Smooth muscle cell (in vitro differentiated cells): ENCODE measurements at regions not wholly inside any gene's neighbourhood (a gene's known extent, or its start where the extent isn't known, plus 50 kb on each side); places are given as distances from the start of the nearest gene placed in this dataset.

ENCODE experiments used
- DNase-seq: peaks from one replicate; lab custom pipeline; 2025; ENCODE audit not compliant: unreplicated experiment; lab: John Stamatoyannopoulos, UW
- H2AFZ ChIP-seq: fragments of 200-600 bp; sonication (generic); 2 replicates; pipeline ENCODE4 v1.6.0; 2016; ENCODE audit warnings: antibody characterized with exemption, low read depth, mild to moderate bottlenecking
- H3F3A ChIP-seq: fragments of 200-600 bp; sonication (generic); 2 replicates; pipeline ENCODE4 v1.6.0; 2017; ENCODE audit warnings: antibody characterized with exemption, low read depth
- H3K27ac ChIP-seq: fragments of 200-600 bp; sonication (generic); 2 replicates; pipeline ENCODE4 v1.5.1; 2016; ENCODE audit warnings: low read depth, mild to moderate bottlenecking
- H3K27me3 ChIP-seq: fragments of 200-600 bp; sonication (generic); 2 replicates; pipeline ENCODE4 v1.6.1; 2016; ENCODE audit warnings: low read depth, mild to moderate bottlenecking
- H3K36me3 ChIP-seq: fragments of 200-600 bp; sonication (generic); 2 replicates; pipeline ENCODE4 v1.5.1; 2016; ENCODE audit warnings: low read depth
- H3K4me1 ChIP-seq: fragments of 200-600 bp; sonication (generic); 2 replicates; pipeline ENCODE4 v1.5.1; 2016; ENCODE audit warnings: low read depth
- H3K4me2 ChIP-seq: fragments of 200-600 bp; sonication (generic); 2 replicates; pipeline ENCODE4 v1.6.0; 2016; ENCODE audit warnings: mild to moderate bottlenecking
- H3K4me3 ChIP-seq: fragments of 200-600 bp; sonication (generic); 2 replicates; pipeline ENCODE4 v1.5.1; 2016; ENCODE audit warnings: mild to moderate bottlenecking
- H3K79me2 ChIP-seq: fragments of 200-600 bp; sonication (generic); 2 replicates; pipeline ENCODE4 v1.6.0; 2016; ENCODE audit warnings: low read depth, mild to moderate bottlenecking
- H3K9ac ChIP-seq: fragments of 200-600 bp; sonication (generic); 2 replicates; pipeline ENCODE4 v1.6.0; 2016; ENCODE audit warnings: low read depth
- H3K9me3 ChIP-seq: fragments of 200-600 bp; sonication (generic); replicated peaks from 2 replicates; pipeline ENCODE4 v1.5.1; 2016; ENCODE audit warnings: low read depth
- H4K20me1 ChIP-seq: fragments of 200-600 bp; sonication (generic); 2 replicates; pipeline ENCODE4 v1.6.0; 2016; ENCODE audit warnings: low read depth
- WGBS: methylation state at CpG from one replicate; pipeline ENCODE4 v1.1.7; 2016; ENCODE audit warnings: low lambda C conversion rate; 5-methylcytosine and 5-hydroxymethylcytosine counted together
- TF ChIP-seq, protein P1 (sequence below): fragments of 200-600 bp; sonication (generic); IDR thresholded peaks from 2 replicates; pipeline ENCODE4 v1.5.1; 2017; ENCODE audit warnings: borderline replicate concordance, mild to moderate bottlenecking, antibody characterized with exemption; ENCODE audit not compliant: insufficient read depth, poor library complexity, severe bottlenecking

DNA sequence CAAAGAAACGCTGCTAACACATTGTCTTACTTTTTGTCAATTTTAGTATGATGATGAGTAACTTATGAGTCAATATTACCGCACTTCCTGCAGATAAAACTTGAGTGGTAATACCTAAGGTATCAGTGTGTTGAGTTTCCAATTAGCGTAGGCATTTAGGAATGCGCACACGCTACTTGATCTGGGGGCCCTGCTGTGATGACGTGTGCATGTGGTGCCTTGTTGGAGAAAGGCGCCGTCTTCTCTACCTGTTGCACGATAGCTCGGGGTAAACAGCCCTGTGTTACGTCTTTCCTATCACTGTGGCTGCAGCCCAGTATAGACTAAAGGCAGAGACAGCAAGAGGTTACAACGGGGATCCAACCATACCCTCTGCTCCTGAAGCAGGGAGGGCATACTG, 476.8 kb upstream of the ADARB2 start:
- TF ChIP-seq, protein P1, sequence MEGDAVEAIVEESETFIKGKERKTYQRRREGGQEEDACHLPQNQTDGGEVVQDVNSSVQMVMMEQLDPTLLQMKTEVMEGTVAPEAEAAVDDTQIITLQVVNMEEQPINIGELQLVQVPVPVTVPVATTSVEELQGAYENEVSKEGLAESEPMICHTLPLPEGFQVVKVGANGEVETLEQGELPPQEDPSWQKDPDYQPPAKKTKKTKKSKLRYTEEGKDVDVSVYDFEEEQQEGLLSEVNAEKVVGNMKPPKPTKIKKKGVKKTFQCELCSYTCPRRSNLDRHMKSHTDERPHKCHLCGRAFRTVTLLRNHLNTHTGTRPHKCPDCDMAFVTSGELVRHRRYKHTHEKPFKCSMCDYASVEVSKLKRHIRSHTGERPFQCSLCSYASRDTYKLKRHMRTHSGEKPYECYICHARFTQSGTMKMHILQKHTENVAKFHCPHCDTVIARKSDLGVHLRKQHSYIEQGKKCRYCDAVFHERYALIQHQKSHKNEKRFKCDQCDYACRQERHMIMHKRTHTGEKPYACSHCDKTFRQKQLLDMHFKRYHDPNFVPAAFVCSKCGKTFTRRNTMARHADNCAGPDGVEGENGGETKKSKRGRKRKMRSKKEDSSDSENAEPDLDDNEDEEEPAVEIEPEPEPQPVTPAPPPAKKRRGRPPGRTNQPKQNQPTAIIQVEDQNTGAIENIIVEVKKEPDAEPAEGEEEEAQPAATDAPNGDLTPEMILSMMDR = no peak

DNA sequence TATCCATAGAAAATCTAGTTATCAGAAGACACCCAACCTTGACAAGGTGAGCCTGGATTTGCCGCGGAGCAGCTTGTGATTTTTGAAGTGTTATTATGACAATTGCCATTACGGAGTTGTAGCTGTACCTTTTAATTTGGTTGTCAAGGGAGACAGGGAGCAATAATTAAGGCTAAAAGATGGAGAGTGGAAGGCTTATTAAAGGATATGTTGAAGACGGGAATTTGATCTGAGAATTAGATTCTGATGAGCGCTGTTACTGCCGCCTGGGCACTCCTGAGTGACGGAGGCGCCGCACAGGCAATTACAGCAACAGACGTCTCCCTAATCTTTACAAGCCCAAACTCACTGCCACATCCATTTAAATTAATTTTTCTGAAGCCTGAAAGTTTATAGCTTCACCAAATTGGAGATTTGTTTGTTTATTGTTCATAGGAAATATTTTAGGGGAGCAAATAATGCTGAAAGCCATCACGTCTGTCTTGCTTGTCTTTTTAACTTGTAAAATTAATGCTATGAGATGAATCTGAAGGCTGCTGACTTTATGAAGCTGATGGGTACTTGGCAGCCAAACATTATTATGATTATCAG, 475.0 kb upstream of the ADARB2 start:
- Histone ChIP-seq H3K4me1 (no peaks in the 10 kb centered on the region), H3K4me3 (no peak overlapping the region), H3K9me3 (no peaks in the 10 kb centered on the region), H3K4me2 (no peak overlapping the region), H3K27me3 (peaks cover 7% of the 10 kb centered on the region), H3F3A (no peaks in the 10 kb centered on the region), H3K27ac (no peak overlapping the region), H2AFZ (no peak overlapping the region), H3K36me3 (no peaks in the 10 kb centered on the region), H4K20me1 (no peaks in the 10 kb centered on the region), H3K9ac (no peak overlapping the region), H3K79me2 (no peaks in the 10 kb centered on the region)
- WGBS = 77% methylated on average over 11 of the region's 11 CpGs
- TF ChIP-seq, protein P1 = no peak
- no peak for DNase-seq

More for the DNA sequence above, 476.8 kb upstream of the ADARB2 start:
- Histone ChIP-seq H3K79me2 (no peaks in the 10 kb centered on the region), H3K36me3 (no peaks in the 10 kb centered on the region), H3K4me1 (no peaks in the 10 kb centered on the region), H3K9ac (no peak overlapping the region), H3K27me3 (peaks cover 7% of the 10 kb centered on the region), H3K27ac (peak overlapping the region; percentile 21), H3K4me2 (no peak overlapping the region), H3K4me3 (no peak overlapping the region), H3F3A (no peaks in the 10 kb centered on the region), H2AFZ (no peak overlapping the region), H4K20me1 (no peaks in the 10 kb centered on the region), H3K9me3 (no peaks in the 10 kb centered on the region)
- no peak for DNase-seq
- 69% methylated on average over 12 of the region's 12 CpGs for WGBS

DNA sequence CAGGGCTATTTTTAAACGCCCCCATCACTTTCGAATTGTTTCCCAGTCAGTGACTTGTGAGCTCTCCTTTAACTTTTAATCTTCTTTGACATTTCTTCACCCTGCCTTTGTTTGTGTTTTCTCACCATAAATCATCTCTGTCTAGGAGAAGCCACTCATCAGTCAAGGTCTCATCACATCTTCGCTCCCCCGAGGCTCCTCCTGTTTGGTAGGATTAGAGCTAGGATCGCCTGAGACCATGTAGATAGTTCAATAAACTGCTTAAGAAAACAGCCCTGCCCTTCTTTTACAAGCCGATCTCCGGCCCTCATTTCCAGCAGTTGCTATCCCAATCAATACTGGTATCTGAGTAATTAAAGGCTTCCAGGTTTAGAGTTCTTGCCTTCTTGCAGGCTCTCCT, 472.8 kb upstream of the ADARB2 start:
- H3K9me3 ChIP-seq = no peaks in the 10 kb centered on the region
- H3K27ac ChIP-seq = no peak overlapping the region
- no peak overlapping the region for H3K4me2 ChIP-seq
- H3F3A ChIP-seq = no peaks in the 10 kb centered on the region
- no peaks in the 10 kb centered on the region for H3K4me1 ChIP-seq
- H4K20me1 ChIP-seq = no peaks in the 10 kb centered on the region
- H3K4me3 ChIP-seq = no peak overlapping the region
- no peaks in the 10 kb centered on the region for H3K79me2 ChIP-seq
- no peaks in the 10 kb centered on the region for H3K36me3 ChIP-seq
- TF ChIP-seq, protein P1 = no peak
- WGBS = 31% methylated on average over 7 of the region's 7 CpGs
- H3K9ac ChIP-seq = no peak overlapping the region
- no peak for DNase-seq
- H3K27me3 ChIP-seq = peaks cover 7% of the 10 kb centered on the region
- no peak overlapping the region for H2AFZ ChIP-seq

DNA sequence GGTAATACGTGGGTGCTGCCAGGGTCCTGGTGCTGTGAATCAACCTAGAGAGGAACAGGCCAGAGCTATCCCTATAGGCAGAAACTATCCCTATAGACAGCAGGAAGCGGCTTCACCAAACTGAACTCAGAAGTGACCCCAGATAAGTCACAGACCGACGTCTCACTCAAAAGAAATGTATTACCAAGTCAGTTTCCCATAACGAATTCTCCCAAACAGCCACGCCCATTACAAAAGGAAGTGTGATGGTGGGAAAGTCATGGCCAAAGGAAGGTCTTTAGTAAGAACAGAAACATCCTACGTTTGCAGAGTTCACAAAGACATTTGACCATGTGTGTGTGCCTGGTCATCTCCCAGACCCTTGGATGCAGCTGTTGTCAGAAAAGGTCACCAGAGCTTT, 470.8 kb upstream of the ADARB2 start:
- Histone ChIP-seq H4K20me1 (no peaks in the 10 kb centered on the region), H3K36me3 (no peaks in the 10 kb centered on the region), H3K9me3 (no peaks in the 10 kb centered on the region), H3K4me3 (no peak overlapping the region), H3F3A (no peaks in the 10 kb centered on the region), H3K4me1 (no peaks in the 10 kb centered on the region), H3K27ac (no peak overlapping the region), H3K4me2 (no peak overlapping the region), H3K9ac (no peak overlapping the region), H3K27me3 (peaks cover 7% of the 10 kb centered on the region), H3K79me2 (no peaks in the 10 kb centered on the region), H2AFZ (no peak overlapping the region)
- 82% methylated on average over 7 of the region's 7 CpGs for WGBS
- no peak for DNase-seq
- TF ChIP-seq, protein P1 = no peak
